HS-5 (cell line): ENCODE measurements at regions not wholly inside any gene's neighbourhood (a gene's known extent, or its start where the extent isn't known, plus 50 kb on each side); places are given as distances from the start of the nearest gene placed in this dataset.

Experiments used
- DNase-seq: peaks from one replicate; pipeline ENCODE4 v3.0.0-alpha.2; 2012; ENCODE audit warnings: low read depth

GRCh38 chr2:160878618-160879017 lies 281.6 kb upstream of the TANK start:
- no peak for DNase-seq

GRCh38 chr2:160882906-160883305 lies 277.3 kb upstream of the TANK start:
- no peak for DNase-seq

- no peak for DNase-seq
These were observed 276.2 kb upstream of the TANK start for GRCh38 chr2:160884056-160884455.

GRCh38 chr2:160889439-160890170 lies 270.6 kb upstream of the TANK start:
- no peak for DNase-seq

- DNase-seq = no peak
These were observed 269.4 kb upstream of the TANK start for GRCh38 chr2:160890667-160891352.

GRCh38 chr2:160891353-160891740 lies 268.9 kb upstream of the TANK start:
- no peak for DNase-seq

- no peak for DNase-seq
These were observed 268.0 kb upstream of the TANK start for GRCh38 chr2:160892204-160892603.

GRCh38 chr2:160893581-160893980 lies 266.6 kb upstream of the TANK start:
- DNase-seq = no peak

GRCh38 chr2:160898581-160899307 lies 261.5 kb upstream of the TANK start:
- DNase-seq = no peak

GRCh38 chr2:160901613-160902012 lies 258.6 kb upstream of the TANK start:
- no peak for DNase-seq

- DNase-seq = no peak
These were observed 254.4 kb upstream of the TANK start for GRCh38 chr2:160905862-160906261.

GRCh38 chr2:160906878-160907277 lies 253.3 kb upstream of the TANK start:
- no peak for DNase-seq

GRCh38 chr2:160907738-160908137 lies 252.5 kb upstream of the TANK start:
- no peak for DNase-seq

- DNase-seq = no peak
These were observed 252.1 kb upstream of the TANK start for GRCh38 chr2:160908157-160908556.

GRCh38 chr2:160909781-160910242 lies 250.4 kb upstream of the TANK start:
- no peak for DNase-seq

GRCh38 chr2:160910681-160911080 lies 249.5 kb upstream of the TANK start:
- DNase-seq = no peak

GRCh38 chr2:160911258-160911657 lies 249.0 kb upstream of the TANK start:
- DNase-seq = no peak

GRCh38 chr2:160912276-160912675 lies 248.0 kb upstream of the TANK start:
- DNase-seq = no peak

- DNase-seq = no peak
These were observed 246.9 kb upstream of the TANK start for GRCh38 chr2:160913323-160913722.

- no peak for DNase-seq
These were observed 246.0 kb upstream of the TANK start for GRCh38 chr2:160914217-160914616.

- no peak for DNase-seq
These were observed 243.9 kb upstream of the TANK start for GRCh38 chr2:160916300-160916699.

- no peak for DNase-seq
These were observed 242.4 kb upstream of the TANK start for GRCh38 chr2:160917850-160918249.

GRCh38 chr2:160918258-160918657 lies 242.0 kb upstream of the TANK start:
- DNase-seq = no peak
